NCI-H524 (cell line): ENCODE measurements at regions not wholly inside any gene's neighbourhood (a gene's known extent, or its start where the extent isn't known, plus 50 kb on each side); places are given as distances from the start of the nearest gene placed in this dataset.
"Not testable (repeated sequence)": the region's sequence is repeated elsewhere in the genome, so short reads cannot be mapped to it uniquely, and the experiment has no call there.

Experiments
- DNase-seq, 2 experiments: peaks; one replicate each; lab custom pipeline; 2025; lab: John Stamatoyannopoulos, UW

DNA sequence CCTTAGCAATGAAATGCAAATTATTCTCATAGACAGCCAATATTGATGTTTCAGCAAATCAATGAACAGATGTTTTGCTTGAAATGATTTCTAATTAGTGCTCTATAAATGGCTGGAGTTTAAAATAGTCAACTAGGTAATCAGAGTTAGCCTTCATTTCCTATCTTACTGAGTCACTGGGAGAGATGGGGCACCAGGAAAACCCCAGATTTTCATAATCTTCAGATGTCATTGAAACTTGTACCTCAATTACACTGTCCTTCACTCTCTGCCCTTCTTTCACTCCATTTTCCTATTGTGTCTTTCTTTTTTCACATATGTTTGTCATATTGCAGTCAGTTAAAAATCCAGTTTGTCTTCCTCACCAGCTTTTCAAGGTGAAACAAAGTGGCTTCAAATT lies 92.7 kb downstream of the C12orf75 start:
- DNase-seq, result no peak

DNA sequence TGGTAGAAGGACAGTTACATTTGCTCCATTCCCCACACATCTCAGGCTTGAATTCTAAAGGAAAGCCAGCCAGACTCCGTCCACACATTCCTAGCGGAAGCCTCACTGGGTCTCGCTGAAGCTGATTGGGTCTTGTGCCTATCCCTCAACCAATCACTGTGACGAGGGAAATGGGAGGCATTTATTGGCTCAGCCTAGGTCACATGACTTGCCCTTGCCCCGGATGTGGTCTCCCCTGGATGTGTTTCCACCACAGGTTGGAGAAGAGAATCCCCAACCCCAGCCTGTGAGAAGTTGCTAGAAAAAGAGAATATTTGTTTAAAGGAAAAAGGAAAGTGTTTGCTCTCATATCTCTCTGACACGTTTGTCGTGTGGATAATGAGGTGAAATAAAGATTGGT lies 93.4 kb downstream of the C12orf75 start:
- no peak for DNase-seq

DNA sequence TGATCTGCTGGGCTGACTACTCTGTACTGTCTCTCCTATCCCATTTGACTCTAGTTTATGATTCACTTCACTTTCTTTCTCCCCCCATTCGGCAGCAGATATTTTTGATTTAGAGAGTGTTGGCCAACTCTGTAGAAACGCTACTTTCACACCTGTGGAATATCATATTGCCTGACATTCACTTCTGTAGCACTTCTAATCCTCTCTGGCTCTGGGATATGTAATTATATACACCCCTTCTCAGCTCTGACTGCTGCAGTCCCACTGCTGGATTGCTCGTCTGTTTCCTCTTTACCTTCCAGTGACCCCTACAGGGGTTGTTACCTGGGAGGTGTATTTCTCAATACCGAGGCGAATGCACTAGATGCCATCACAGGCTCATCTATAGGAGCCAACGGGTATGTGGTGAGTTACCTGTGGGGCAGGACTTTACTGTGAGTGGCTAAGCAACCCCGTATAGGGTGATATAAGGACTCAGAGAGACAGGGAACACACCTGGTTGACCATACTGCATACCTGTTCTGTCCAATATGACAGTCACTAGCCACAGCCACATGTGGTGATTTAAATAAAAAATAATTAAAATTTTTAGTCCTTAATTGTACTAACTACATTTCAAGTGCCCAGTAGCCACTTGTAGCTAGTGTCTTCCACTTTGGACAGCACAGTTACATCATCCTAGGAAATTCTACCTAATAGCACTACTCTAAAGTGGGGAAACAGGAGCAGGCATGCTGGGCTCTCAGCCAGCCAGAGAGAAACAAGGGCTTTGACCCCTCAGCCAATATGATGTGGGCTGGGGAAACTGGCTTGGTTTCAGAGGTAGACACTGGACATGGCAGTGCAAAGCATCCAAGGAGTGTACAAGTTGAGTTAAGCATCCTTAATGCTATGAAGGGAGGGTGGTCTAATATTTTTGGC lies 95.0 kb downstream of the C12orf75 start:
- no peak for DNase-seq

DNA sequence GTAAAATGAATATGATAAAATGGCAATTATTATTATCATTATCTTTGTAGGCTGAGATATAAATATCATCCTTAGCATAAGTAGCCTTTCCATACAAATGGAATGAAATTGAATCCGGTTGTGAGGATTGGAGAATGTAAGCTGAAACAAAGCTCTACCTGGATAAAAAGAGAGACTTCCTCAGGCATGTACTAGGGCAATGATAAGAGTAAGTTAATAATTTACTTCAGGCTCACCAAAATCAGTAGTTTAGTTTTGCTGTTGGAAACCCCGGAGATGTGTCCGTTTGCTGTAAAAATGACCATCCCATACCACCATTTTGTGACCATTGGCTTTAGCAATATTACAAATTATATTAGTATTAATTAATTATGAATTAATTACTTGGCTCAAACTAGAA lies 96.3 kb downstream of the C12orf75 start:
- DNase-seq, result no peak

DNA sequence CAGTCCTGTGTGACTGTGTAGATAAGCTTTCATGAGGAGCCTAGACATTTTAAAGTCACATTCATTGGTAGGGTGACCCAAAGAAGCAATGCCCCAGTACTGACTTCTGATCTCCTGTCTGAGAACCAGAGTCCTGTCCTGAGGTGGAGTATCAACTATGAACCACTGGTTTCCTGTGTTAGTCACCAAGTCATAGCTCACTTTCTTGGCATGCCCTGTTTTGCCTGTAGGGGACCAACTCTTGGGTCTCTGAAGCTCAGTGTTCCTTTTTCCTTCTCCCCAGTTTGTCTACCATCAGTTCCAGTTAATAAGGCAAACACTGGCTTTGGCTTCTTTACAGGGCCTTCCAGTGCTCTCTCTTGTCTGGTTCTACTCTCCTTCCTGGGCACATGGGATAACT lies 97.4 kb downstream of the C12orf75 start:
- no peak for DNase-seq

DNA sequence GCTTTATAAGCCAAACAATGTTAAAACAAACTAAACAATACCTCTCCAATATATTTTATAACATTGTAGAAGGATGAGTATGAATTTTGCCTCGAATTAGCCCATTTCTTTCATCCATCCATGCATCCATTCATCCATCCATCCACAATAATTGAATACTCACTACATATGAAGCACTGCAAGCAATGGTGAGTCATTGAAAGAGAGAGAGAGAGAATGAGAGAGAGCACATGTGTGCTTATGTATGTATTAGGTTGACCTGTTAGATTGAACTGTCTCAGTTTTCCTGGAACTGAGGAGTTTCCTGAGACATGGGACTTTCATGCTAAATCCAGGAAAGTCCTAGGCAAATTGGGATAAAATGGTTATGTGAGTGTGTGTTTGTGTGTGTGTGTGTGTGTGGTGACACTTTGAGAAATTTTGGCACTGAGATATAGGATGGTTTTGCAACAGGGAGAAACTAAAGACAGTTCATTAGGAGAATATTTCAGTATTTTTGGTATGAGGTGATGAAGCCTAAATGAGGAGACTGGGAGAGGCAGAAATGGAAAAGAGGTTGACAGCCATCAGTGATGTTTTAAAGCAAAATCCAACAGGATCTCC lies 98.4 kb downstream of the C12orf75 start:
- no peak for DNase-seq

DNA sequence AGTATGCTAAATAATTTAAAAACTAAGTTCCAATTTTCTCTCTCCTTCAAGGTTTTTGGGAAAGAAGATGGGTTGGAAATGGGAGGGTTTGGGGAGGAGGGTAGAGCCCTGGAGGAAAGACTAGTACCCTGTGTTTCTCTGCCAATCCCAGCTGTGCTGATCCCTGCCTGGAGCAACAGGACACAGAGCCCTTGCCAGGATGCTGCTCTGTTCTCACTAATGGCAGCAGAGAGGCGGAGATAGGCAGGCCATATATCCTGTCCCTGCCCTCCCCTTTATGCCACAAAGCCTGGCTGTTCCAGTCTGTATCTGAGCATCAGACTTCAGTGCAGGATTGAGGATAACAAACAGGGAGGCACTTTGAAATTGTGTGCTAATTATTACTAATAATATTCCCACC lies 99.0 kb downstream of the C12orf75 start:
- no peak for DNase-seq

DNA sequence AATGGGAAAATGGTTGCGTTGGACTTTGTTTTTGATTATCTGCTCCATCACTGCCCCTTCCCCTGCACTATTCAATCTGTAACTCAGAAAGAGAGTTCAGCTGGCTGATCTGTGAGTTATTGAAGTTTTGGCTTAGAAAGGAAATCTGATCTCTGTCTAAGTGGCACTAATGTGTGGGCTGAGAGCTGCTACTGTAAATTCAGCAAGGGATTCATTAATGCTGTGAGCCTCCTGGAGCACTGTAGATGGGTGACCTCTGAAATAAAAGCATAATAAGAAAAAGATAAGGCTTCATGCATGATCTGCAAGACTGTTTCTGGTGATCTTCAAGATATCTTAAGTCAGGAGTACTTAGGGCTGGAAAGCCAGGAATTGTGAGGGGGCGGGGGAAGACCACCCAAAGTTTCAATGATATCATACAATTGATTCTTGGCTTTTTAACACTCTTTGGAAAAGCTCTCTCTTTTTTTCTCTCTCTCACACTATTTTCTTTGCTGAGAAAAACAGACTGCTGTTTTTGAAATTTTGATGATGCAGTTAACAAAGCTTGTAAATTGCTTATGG lies 101.1 kb downstream of the C12orf75 start:
- DNase-seq, result peak; percentile 54 to 81

DNA sequence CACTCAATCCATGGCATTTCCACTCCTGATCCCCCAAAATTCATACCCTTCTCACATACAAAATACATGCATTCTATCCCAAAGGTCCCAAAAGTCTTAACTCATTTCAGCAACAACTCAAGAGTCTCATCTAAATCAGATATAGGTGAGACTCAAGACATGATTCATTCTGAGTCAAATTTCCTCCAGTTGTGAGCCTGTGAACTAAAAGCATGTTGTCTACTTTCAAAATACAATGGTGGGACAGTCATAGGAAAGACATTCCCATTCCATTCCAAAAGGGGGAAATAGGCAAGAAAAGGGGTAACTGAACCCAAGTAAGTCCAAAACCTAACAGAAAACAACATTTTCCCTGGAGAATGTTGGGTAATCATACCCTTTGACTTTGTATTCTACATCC lies 103.3 kb downstream of the C12orf75 start:
- DNase-seq, result no peak

DNA sequence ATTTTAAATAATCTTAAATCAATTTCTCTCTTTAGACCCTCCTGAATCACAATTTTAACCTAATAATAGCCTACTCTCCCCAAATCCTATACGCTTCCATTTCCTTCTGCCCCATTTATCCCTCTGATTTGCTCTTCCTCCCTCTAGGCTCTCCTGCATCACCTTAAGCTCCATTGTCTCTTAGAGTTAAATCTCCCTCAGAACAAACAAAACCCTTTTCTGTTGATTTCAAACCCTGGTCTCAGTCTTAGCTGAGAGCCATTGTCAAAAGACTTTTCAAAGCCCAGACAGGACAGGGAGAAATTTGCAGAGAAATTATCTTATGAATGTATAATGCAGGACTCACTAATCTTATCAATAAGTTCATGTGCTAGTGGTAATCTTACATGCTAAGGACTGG lies 106.1 kb downstream of the C12orf75 start:
- no peak for DNase-seq

DNA sequence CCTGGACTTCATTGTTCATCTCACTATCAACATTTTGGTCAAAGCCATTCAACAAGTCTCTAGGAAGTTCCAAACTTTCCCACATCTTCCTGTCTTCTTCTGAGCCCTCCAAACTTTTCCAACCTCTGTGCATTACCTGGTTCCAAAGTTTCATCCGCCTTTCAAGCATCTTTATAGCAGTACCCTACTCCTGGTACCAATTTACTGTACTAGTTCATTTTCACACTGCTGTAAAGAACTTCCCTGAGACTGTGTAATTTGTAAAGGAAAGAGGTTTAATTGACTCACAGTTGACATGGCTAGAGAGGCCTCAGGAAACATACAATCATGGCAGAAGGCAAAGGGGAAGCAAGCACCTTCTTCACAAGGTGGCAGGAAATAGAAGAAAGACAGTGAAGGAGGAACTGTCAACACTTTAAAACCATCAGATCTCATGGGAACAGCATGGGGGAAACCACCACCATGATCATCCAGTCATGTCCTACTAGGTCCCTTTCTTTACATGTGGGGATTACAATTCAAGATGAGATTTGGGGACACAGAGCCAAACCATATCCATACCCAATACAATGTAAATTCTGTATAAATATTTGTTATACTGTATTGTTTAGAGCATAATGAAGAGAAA lies 109.7 kb downstream of the C12orf75 start:
- no peak for DNase-seq

DNA sequence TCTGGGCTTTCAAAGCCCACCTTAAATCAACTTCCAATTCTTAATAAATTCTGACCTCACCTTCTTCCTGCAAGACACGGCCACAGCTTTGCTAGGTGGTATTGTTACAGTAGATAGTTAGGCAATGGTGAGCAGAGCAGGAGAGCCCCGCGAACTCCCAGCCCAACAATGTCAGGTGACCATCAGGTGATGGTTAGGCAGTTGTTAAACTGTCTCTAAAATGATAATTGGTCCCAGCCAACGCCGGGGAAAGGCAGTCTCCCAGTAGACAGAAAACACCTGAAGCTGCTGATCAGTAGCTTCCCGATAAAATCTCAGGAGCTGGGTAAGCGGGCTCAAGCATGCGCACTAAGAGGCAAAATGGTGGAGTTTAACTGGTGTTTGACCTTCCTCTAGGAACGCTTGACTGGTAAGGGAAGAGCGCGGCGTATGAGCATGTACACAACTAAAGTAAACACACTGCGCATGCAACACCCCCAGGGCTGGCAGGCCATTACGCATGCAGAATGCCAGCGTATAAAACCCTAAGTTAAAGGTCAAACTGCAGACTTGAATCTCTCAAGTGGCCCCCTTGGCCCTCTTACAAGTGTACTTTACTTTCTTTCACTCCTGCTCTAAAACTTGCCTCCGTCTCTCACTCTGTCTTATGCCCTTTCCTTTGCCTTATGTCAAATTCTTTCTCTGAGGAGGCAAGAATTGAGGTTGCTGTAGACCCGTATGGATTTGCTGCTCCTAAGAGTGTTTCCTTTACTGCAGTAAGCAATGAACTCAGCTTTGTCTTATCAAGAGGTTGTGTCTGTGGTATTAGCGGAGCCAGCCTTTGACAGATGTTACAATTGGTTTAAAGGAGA lies 113.5 kb downstream of the C12orf75 start:
- DNase-seq, result peak in 1 of 2 experiments; percentile 53

DNA sequence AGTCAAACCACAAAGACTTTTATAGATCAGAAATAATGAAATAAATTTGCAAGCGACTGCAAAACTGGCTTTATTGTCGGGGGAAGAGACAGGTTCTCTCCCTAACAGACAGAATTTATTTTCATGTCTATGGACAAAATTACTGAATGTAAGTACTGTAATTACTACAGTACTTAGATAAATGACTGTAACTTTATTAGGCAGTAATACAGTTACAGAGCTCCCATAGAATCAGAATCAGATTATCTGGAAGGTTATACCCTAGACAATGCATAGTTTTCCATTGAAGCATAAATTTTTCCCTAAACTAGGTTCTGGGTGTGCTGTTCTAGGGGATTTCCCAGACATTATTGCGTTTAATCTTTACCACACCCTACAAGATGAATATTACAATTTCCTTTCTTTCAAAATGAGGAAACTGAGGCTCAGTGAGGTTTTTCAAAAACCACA lies 114.2 kb downstream of the C12orf75 start:
- no peak for DNase-seq

DNA sequence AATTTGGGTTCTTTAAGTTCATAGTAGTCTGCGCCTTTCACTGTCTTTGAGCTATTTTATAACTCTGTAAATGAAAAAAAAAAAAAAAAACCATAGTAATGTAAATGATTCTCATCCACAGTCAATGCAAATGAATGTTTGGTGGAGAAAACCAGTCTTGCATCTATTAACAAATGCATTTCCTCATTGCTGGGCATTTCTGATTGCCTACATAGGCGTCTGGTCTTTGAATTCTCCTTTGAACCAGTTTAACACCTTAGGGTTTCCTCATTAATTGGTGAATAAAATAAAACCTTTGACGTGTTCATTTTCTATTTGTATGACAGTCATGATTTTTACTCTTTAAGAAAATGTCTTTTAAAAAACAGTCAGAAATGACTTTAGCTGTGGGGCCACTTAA lies 114.8 kb downstream of the C12orf75 start:
- DNase-seq, result no peak

DNA sequence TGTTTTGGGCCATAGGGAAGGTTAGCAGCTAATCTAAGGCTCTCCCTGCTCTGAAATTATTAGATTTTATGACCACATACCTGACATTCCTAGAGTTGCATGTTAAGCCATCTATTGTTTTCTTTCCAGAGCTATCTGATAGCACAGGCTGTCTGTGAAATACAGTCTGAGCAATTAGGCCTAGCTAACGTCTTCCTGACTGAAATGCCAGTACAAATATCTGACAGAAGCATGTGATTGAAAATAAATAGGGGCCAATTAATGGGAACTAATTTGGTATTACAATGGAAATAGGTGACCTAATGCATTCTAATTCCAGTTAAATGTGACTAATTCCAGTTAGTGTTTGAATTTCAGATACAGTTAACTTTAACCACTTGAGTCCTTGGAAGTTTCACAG lies 115.2 kb downstream of the C12orf75 start:
- DNase-seq, result no peak

DNA sequence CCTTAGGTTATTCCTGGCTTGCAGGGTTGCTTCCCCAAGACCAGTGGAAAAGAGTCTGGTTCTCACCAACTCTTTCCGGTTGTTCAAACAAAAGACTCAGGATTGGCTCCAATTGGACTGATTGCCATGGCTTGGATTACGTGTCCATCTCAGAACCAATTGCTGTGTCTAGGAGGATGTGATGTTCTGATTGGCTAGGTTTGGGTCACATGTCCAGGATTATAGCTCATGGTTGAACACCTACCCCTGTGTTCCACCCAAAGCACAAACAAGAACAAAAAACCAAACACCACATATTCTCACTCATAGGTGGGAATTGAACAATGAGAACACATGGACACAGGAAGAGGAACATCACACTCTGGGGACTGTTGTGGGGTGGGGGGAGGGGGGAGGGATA lies 116.0 kb downstream of the C12orf75 start:
- not testable (repeated sequence) for DNase-seq

DNA sequence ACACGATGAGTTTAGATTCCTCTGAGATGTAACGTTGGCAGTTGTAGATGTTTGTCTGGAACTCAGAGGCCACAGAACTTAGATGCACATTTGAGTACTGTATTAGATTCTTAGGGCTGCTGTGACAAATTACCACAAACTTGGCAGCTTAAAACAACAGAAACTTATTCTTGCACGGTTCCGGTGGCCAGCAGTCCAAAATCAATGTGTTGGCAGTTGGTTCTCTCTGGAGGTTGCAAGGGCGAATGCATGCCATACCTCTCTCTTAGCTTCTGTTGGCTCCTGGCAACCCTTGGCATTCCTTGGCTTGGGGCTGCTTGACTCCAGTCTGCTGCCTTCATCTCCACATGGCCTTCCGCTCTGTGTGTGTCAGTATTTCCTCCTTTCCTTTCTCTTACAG lies 118.9 kb downstream of the C12orf75 start:
- DNase-seq, result no peak

DNA sequence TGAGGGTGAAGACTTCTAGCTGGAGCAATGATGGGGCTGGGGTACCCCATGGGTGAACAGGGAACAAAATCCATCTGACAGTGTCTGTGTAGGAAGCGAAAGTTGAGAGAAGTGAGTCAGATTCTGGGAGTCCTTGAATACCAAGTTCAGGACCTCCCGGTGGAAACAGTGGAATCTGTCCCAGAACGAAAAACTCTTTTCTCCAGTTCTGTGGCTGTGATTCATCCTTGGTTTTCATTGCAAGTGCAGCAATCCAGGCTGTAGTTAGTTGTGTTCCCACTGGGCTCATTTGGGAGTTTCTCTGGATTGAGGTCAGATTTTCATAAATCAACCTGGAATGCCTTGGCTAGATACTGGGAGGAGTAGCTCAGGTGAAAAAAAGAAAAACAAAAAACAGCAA lies 120.7 kb downstream of the C12orf75 start:
- no peak for DNase-seq

DNA sequence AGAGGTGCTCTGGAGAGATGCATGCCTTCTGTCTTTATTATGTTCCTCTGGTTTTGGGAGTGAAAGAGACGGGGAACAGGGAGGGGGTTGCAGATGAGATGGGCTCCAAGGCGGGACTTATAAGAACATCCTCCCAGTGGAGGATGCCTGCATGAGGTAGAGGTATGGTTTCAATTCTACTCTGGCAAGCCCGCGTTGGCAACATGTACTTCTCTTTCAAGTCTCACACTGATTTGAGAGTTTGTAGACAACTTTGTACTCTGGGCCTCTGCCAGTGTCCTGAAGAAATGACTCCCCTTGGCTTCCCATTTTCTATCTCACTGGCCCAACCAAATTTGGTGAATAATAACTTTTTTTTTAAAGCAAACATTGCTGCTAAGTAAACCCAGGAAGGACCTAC lies 121.3 kb downstream of the C12orf75 start:
- no peak for DNase-seq

DNA sequence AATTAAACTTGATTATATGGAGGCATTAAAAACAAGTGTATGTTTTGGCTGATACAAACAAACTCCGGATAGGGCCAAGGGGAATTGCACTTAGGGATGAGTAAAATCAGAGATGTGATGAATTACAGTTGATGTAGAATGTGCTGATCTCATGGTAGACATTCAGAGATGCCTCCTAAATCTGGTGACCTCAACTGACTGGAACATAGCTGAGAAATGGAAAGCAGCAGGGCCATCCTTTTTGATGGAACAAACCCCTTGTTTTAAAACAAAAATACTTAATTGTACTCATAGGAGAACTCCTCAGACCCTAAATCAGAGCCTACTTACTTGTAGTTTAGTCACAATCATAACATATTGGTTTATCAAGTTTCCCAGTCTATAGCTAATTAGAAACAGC lies 122.8 kb downstream of the C12orf75 start:
- DNase-seq, result no peak

DNA sequence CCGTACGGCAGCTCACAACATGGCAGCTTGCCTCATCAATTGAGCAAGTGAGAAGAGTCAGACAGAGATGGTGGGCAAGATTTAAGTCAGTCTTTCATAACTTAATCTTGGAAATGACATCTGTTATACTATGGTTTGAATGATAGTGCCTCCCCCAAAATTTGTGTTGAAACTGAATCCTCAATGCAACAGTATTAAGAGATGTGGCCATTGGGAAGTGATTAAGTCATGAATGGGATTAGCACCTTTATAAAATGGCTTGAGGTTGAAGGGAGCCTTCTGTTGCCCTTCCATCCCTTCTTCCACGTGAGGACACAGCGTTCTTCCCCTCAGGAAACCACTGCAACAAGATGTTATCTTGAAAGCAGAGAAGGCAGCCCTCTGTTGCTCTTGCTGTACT lies 124.2 kb downstream of the C12orf75 start:
- peak; percentile 82 to 96 for DNase-seq

DNA sequence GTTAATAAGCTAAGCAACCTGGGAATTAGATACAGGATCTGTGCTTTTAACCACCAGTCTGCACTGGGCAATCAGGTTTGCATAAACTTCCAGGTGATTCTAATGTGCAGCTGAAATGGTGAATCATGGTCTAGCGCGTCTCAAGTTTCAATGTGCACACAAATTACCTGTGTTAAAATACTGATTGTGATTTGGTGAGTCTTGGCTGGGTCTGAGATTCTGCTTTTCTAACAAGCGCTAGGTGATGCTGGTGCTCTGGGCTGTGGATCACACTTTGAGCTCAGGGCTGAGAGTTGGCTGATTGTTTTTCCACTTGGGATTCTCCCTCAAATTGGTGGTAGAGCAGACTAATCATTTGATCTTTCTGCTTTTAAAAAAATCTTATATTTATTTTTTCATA lies 124.8 kb downstream of the C12orf75 start:
- DNase-seq, result peak in 1 of 2 experiments; percentile 18
